PC-3 (cell line): ENCODE measurements at regions not wholly inside any gene's neighbourhood (a gene's known extent, or its start where the extent isn't known, plus 50 kb on each side); places are given as distances from the start of the nearest gene placed in this dataset.
"Not testable (repeated sequence)": the region's sequence is repeated elsewhere in the genome, so short reads cannot be mapped to it uniquely, and the experiment has no call there.

ENCODE experiments used
- ATAC-seq: fragments of 200-7000 bp; cut with Tn5 transposase; 2 replicates; pipeline ENCODE4 v1.9.1; 2020; ENCODE audit warnings: mild to moderate bottlenecking, moderate library complexity
- BruUV-seq: library from RNA; stranded (reverse); fragments of 400-500 nt; replicated peaks from 2 replicates; lab custom pipeline; 2021; lab: Mats Ljungman, UMichigan
- CTCF ChIA-PET: fragments of 300-600 bp; sonication (Branson Sonifier 250); formaldehyde crosslinking; loops from one replicate; lab custom pipeline; 2022; ENCODE audit warnings: antibody characterized with exemption; lab: Charles Lee
- POLR2A ChIA-PET: fragments of 300-600 bp; sonication (Branson Sonifier 250); formaldehyde crosslinking; loops from one replicate; lab custom pipeline; 2022; ENCODE audit warnings: antibody characterized with exemption; ENCODE audit not compliant: unreplicated experiment; lab: Charles Lee
- DNase-seq: peaks from one replicate; pipeline ENCODE4 v3.0.0-alpha.2; 2015
- H2AFZ ChIP-seq: fragments of 300-600 bp; sonication (generic); 2 replicates; pipeline ENCODE4 v1.6.0; 2016; ENCODE audit warnings: antibody characterized with exemption, low read length
- H3F3A ChIP-seq: fragments of 300-600 bp; sonication (generic); one replicate; pipeline ENCODE4 v1.6.0; 2017; ENCODE audit warnings: antibody characterized with exemption, low read length, control low read depth, mild to moderate bottlenecking; ENCODE audit not compliant: unreplicated experiment
- H3K27ac ChIP-seq: fragments of 300-600 bp; sonication (generic); 2 replicates; pipeline ENCODE4 v1.5.1; 2016; ENCODE audit warnings: mild to moderate bottlenecking, low read length
- H3K27me3 ChIP-seq: fragments of 300-600 bp; sonication (generic); 2 replicates; pipeline ENCODE4 v1.6.1; 2016; ENCODE audit warnings: low read length, mixed read lengths
- H3K36me3 ChIP-seq: fragments of 300-600 bp; sonication (generic); 2 replicates; pipeline ENCODE4 v1.6.1; 2016; ENCODE audit warnings: low read depth, mixed run types, low read length, mixed read lengths
- H3K4me1 ChIP-seq: fragments of 300-600 bp; sonication (generic); 2 replicates; pipeline ENCODE4 v1.5.1; 2016; ENCODE audit warnings: low read length; ENCODE audit not compliant: insufficient read depth
- H3K4me2 ChIP-seq: fragments of 300-600 bp; sonication (generic); 2 replicates; pipeline ENCODE4 v1.6.0; 2016; ENCODE audit warnings: low read length
- H3K4me3 ChIP-seq: fragments of 300-600 bp; sonication (generic); 2 replicates; pipeline ENCODE4 v1.5.1; 2016; ENCODE audit warnings: mild to moderate bottlenecking, low read length, mixed read lengths
- H3K79me2 ChIP-seq: fragments of 300-600 bp; sonication (generic); 2 replicates; pipeline ENCODE4 v1.6.1; 2017; ENCODE audit warnings: low read length, mixed read lengths
- H3K9ac ChIP-seq: fragments of 300-600 bp; sonication (generic); 2 replicates; pipeline ENCODE4 v1.6.0; 2016; ENCODE audit warnings: mild to moderate bottlenecking, low read length
- H3K9me2 ChIP-seq: fragments of 300-600 bp; sonication (generic); replicated peaks from 2 replicates; pipeline ENCODE4 v1.6.1; 2016; ENCODE audit warnings: mixed run types, low read length, mixed read lengths
- H3K9me3 ChIP-seq: fragments of 300-600 bp; sonication (generic); 2 replicates; pipeline ENCODE4 v1.6.1; 2016; ENCODE audit warnings: low read length, mixed read lengths
- H4K20me1 ChIP-seq: fragments of 300-600 bp; sonication (generic); 2 replicates; pipeline ENCODE4 v1.6.1; 2016; ENCODE audit warnings: low read length, mixed read lengths
- CTCF ChIP-seq: fragments of 300-600 bp; sonication (generic); conservative IDR thresholded peaks from 2 replicates; pipeline ENCODE4 v1.5.1; 2017; ENCODE audit warnings: antibody characterized with exemption, low read depth, mild to moderate bottlenecking, low read length
- EZH2 ChIP-seq: fragments of 300-600 bp; sonication (generic); IDR thresholded peaks from one replicate; pipeline ENCODE4 v1.6.1; 2017; ENCODE audit warnings: antibody characterized with exemption, mild to moderate bottlenecking, low read length; ENCODE audit not compliant: unreplicated experiment
- EZH2phosphoT487 ChIP-seq: fragments of 300-600 bp; sonication (generic); IDR thresholded peaks from 2 replicates; pipeline ENCODE4 v1.6.1; 2018; ENCODE audit warnings: mild to moderate bottlenecking, antibody characterized with exemption, low read length, borderline replicate concordance
- intact Hi-C: fragments of 100-400 bp; cut with micrococcal nuclease; formaldehyde crosslinking; loops from 2 replicates; pipeline ENCODE4 v1.9.0; 2023

GRCh38 chr3:130827486-130827885 lies 66.4 kb upstream of the ATP2C1 start:
- Histone ChIP-seq H3K27ac (no peak overlapping the region), H3K4me3 (no peak overlapping the region), H3K4me2 (no peak overlapping the region), H3K36me3 (no peaks in the 10 kb centered on the region), H3F3A (no peaks in the 10 kb centered on the region), H2AFZ (no peak overlapping the region), H3K4me1 (peaks cover 10% of the 10 kb centered on the region; the same call in 1 of the 2 replicates), H3K9me2 (no peaks in the 10 kb centered on the region), H3K79me2 (no peaks in the 10 kb centered on the region), H3K9ac (no peak overlapping the region), H3K9me3 (no peaks in the 10 kb centered on the region), H3K27me3 (no peaks in the 10 kb centered on the region), H4K20me1 (no peaks in the 10 kb centered on the region)
- no TSS peak for BruUV-seq
- DNase-seq (no peak), ATAC-seq (no peak)
- TF ChIP-seq EZH2phosphoT487 = no peak
- TF ChIP-seq EZH2 = no peak
- TF ChIP-seq CTCF = no peak
- POLR2A ChIA-PET = no interaction called here
- CTCF ChIA-PET = no interaction called here
- intact Hi-C loops = no loop called here

- H3K9me2 ChIP-seq = no peaks in the 10 kb centered on the region
- no peaks in the 10 kb centered on the region for H4K20me1 ChIP-seq
- H3K4me2 ChIP-seq = no peak overlapping the region
- H3K27me3 ChIP-seq = no peaks in the 10 kb centered on the region
- ATAC-seq = no peak
- intact Hi-C loops = no loop called here
- H3K9me3 ChIP-seq = no peaks in the 10 kb centered on the region
- no peak overlapping the region for H3K27ac ChIP-seq
- BruUV-seq = no TSS peak
- TF ChIP-seq CTCF (no peak), EZH2 (no peak), EZH2phosphoT487 (no peak)
- H2AFZ ChIP-seq = no peak overlapping the region
- no peaks in the 10 kb centered on the region for H3K79me2 ChIP-seq
- no peak overlapping the region for H3K4me3 ChIP-seq
- no peak overlapping the region for H3K9ac ChIP-seq
- POLR2A ChIA-PET = no interaction called here
- no peaks in the 10 kb centered on the region for H3F3A ChIP-seq
- H3K4me1 ChIP-seq = peaks cover 10% of the 10 kb centered on the region; the same call in 1 of the 2 replicates
- CTCF ChIA-PET = no interaction called here
- H3K36me3 ChIP-seq = no peaks in the 10 kb centered on the region
- DNase-seq = no peak
Measured at GRCh38 chr3:130828948-130829947, 64.6 kb upstream of the ATP2C1 start.

- Histone ChIP-seq H3K9ac (no peak overlapping the region), H3K4me2 (no peak overlapping the region), H3K4me1 (peaks cover under 1% of the 10 kb centered on the region; the same call in 1 of the 2 replicates), H3K4me3 (no peak overlapping the region), H3K27me3 (no peaks in the 10 kb centered on the region), H3F3A (no peaks in the 10 kb centered on the region), H2AFZ (no peak overlapping the region), H3K27ac (no peak overlapping the region), H3K9me2 (no peaks in the 10 kb centered on the region), H3K9me3 (no peaks in the 10 kb centered on the region), H4K20me1 (no peaks in the 10 kb centered on the region), H3K79me2 (no peaks in the 10 kb centered on the region), H3K36me3 (no peaks in the 10 kb centered on the region)
- ChIA-PET CTCF (no interaction called here), POLR2A (no interaction called here)
- BruUV-seq = no TSS peak
- DNase-seq (no peak), ATAC-seq (no peak)
- no peak for TF ChIP-seq CTCF
- TF ChIP-seq EZH2 = no peak
- TF ChIP-seq EZH2phosphoT487 = no peak
- intact Hi-C loops = no loop called here
Measured at GRCh38 chr3:130831719-130832400, 62.0 kb upstream of the ATP2C1 start.

- H3K9me3 ChIP-seq, H3K4me2 ChIP-seq, H3K9ac ChIP-seq, H3K36me3 ChIP-seq, H3K27me3 ChIP-seq, ATAC-seq, POLR2A ChIA-PET, DNase-seq, CTCF ChIA-PET, H3F3A ChIP-seq, H3K9me2 ChIP-seq, H3K4me3 ChIP-seq, intact Hi-C loops, H2AFZ ChIP-seq, H3K79me2 ChIP-seq, H4K20me1 ChIP-seq, H3K27ac ChIP-seq, BruUV-seq, H3K4me1 ChIP-seq: not testable (repeated sequence)
Measured at GRCh38 chr3:130832401-130832746, 61.5 kb upstream of the ATP2C1 start.
